GM12892 (cell line): ENCODE measurements at regions not wholly inside any gene's neighbourhood (a gene's known extent, or its start where the extent isn't known, plus 50 kb on each side); places are given as distances from the start of the nearest gene placed in this dataset.

Source experiments
- POLR2A ChIP-seq: IDR thresholded peaks from 2 replicates; pipeline ENCODE4 v1.6.1; 2011; ENCODE audit warnings: low read depth, low read length, control low read depth
- TAF1 ChIP-seq: IDR thresholded peaks from 2 replicates; pipeline ENCODE4 v1.6.1; 2011; ENCODE audit warnings: low read depth, mild to moderate bottlenecking, control low read depth, low read length, borderline replicate concordance

DNA sequence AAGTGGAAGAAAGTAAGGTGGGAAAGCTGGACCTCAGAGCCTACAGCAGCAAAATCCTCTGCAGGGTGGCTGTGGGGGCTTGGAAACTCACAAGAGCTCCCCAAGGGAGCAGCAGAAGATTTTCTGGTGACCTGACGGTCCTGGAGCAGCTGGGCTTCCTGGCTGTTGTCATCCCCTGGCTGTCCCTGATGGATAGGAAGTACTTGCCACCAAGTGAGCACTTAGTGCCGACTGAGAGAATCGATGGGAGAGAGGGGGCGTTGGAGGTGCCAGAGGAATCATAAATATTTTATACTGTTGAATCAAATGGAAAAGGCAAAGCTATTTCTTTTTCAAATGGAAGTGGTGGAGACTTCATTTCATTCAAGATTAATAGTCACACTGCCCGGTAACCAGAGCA, 167.1 kb upstream of the ITGB1 start:
- TF ChIP-seq TAF1 (no peak), POLR2A (no peak)
